OCI-LY7 (cell line): ENCODE measurements at regions not wholly inside any gene's neighbourhood (a gene's known extent, or its start where the extent isn't known, plus 50 kb on each side); places are given as distances from the start of the nearest gene placed in this dataset.
"Not testable (repeated sequence)": the region's sequence is repeated elsewhere in the genome, so short reads cannot be mapped to it uniquely, and the experiment has no call there.

ENCODE experiments used
- BruUV-seq: library from RNA; stranded (reverse); fragments of 400-500 nt; replicated peaks from 2 replicates; lab custom pipeline; 2021; lab: Mats Ljungman, UMichigan
- CTCF ChIA-PET: fragments of 300-600 bp; sonication (Branson Sonifier 250); formaldehyde crosslinking; loops from one replicate; lab custom pipeline; 2022; ENCODE audit warnings: antibody characterized with exemption; ENCODE audit not compliant: unreplicated experiment; lab: Charles Lee
- POLR2A ChIA-PET: fragments of 300-600 bp; sonication (Branson Sonifier 250); formaldehyde crosslinking; loops from one replicate; lab custom pipeline; 2022; ENCODE audit warnings: antibody characterized with exemption; lab: Charles Lee
- DNase-seq: peaks from one replicate; pipeline ENCODE4 v3.0.0-alpha.2; 2015; ENCODE audit warnings: low spot score
- H2AFZ ChIP-seq: fragments of 200-600 bp; sonication (generic), shearing (Covaris generic); 2 replicates; pipeline ENCODE4 v1.6.1; 2014; ENCODE audit warnings: mild to moderate bottlenecking, antibody characterized with exemption, low read length, moderate library complexity
- H3K27ac ChIP-seq: fragments of 200-600 bp; sonication (generic); 2 replicates; pipeline ENCODE4 v1.5.1; 2014; ENCODE audit warnings: mixed run types, low read depth, mild to moderate bottlenecking, moderate library complexity, low read length, inconsistent platforms; ENCODE audit not compliant: poor library complexity, severe bottlenecking
- H3K36me3 ChIP-seq: fragments of 200-600 bp; sonication (generic); 2 replicates; pipeline ENCODE4 v1.6.1; 2014; ENCODE audit warnings: mild to moderate bottlenecking, antibody characterized with exemption, low read length, moderate library complexity, mixed read lengths; ENCODE audit not compliant: insufficient read depth
- H3K4me1 ChIP-seq: fragments of 200-600 bp; sonication (generic); 2 replicates; pipeline ENCODE4 v1.5.1; 2014; ENCODE audit warnings: mild to moderate bottlenecking, low read length; ENCODE audit not compliant: insufficient read depth, poor library complexity, severe bottlenecking
- H3K4me2 ChIP-seq: fragments of 200-600 bp; sonication (generic); 2 replicates; pipeline ENCODE4 v1.6.1; 2014; ENCODE audit warnings: mild to moderate bottlenecking, low read length
- H3K4me3 ChIP-seq: fragments of 200-600 bp; sonication (generic); 2 replicates; pipeline ENCODE4 v1.5.1; 2014; ENCODE audit warnings: mild to moderate bottlenecking, low read depth, low read length; ENCODE audit not compliant: poor library complexity, severe bottlenecking
- H3K79me2 ChIP-seq: fragments of 200-600 bp; sonication (generic); 2 replicates; pipeline ENCODE4 v1.6.1; 2016; ENCODE audit warnings: low read depth, mild to moderate bottlenecking, low read length, moderate library complexity, mixed read lengths; ENCODE audit not compliant: insufficient read depth
- H3K9me2 ChIP-seq: fragments of 200-600 bp; sonication (generic); 2 replicates; pipeline ENCODE4 v1.6.1; 2016; ENCODE audit warnings: mild to moderate bottlenecking, low read length, mixed read lengths; ENCODE audit not compliant: insufficient read depth
- H3K9me3 ChIP-seq: fragments of 200-600 bp; sonication (generic); 2 replicates; pipeline ENCODE4 v1.6.1; 2014; ENCODE audit warnings: mild to moderate bottlenecking, mixed run types, low read length, mixed read lengths
- H4K20me1 ChIP-seq: fragments of 200-600 bp; sonication (generic); 2 replicates; pipeline ENCODE4 v1.6.1; 2014; ENCODE audit warnings: mild to moderate bottlenecking, antibody characterized with exemption, low read length, moderate library complexity, mixed read lengths; ENCODE audit not compliant: insufficient read depth
- intact Hi-C: fragments of 100-400 bp; cut with micrococcal nuclease; formaldehyde crosslinking; loops from one replicate; pipeline ENCODE4 v1.10.0; 2022; ENCODE audit not compliant: unreplicated experiment

- POLR2A ChIA-PET = not testable (repeated sequence)
Observed at GRCh38 chr2:87364379-87364778, 342.7 kb upstream of the PLGLB1 start.

GRCh38 chr2:87365038-87365437, 343.4 kb upstream of the PLGLB1 start:
- H3K9me2 ChIP-seq, H4K20me1 ChIP-seq, H3K36me3 ChIP-seq, H3K79me2 ChIP-seq, intact Hi-C loops, BruUV-seq, H3K4me1 ChIP-seq, H3K27ac ChIP-seq, H3K4me3 ChIP-seq, H3K9me3 ChIP-seq, POLR2A ChIA-PET, H3K4me2 ChIP-seq, H2AFZ ChIP-seq, DNase-seq, CTCF ChIA-PET: not testable (repeated sequence)

More at GRCh38 chr2:87364379-87364778, 342.7 kb upstream of the PLGLB1 start:
- intact Hi-C loops, H3K36me3 ChIP-seq, H3K9me3 ChIP-seq, CTCF ChIA-PET, H2AFZ ChIP-seq, H3K4me3 ChIP-seq, BruUV-seq, H3K79me2 ChIP-seq, DNase-seq, H3K4me1 ChIP-seq, H3K9me2 ChIP-seq, H4K20me1 ChIP-seq, H3K4me2 ChIP-seq, H3K27ac ChIP-seq: not testable (repeated sequence)

- H3K4me2 ChIP-seq, H2AFZ ChIP-seq, H3K27ac ChIP-seq, POLR2A ChIA-PET, H4K20me1 ChIP-seq, H3K9me3 ChIP-seq, BruUV-seq, DNase-seq, intact Hi-C loops, CTCF ChIA-PET, H3K36me3 ChIP-seq, H3K4me1 ChIP-seq, H3K9me2 ChIP-seq, H3K4me3 ChIP-seq, H3K79me2 ChIP-seq: not testable (repeated sequence)
Observed at GRCh38 chr2:87386063-87386560, 361.8 kb upstream of the PLGLB2 start.

- H3K4me1 ChIP-seq, DNase-seq, POLR2A ChIA-PET, intact Hi-C loops, H3K79me2 ChIP-seq, H3K4me3 ChIP-seq, H3K27ac ChIP-seq, CTCF ChIA-PET, H3K9me3 ChIP-seq, H3K36me3 ChIP-seq, H3K4me2 ChIP-seq, H2AFZ ChIP-seq, BruUV-seq, H3K9me2 ChIP-seq, H4K20me1 ChIP-seq: not testable (repeated sequence)
Observed at GRCh38 chr2:87395784-87396183, 352.1 kb upstream of the PLGLB2 start.

GRCh38 chr2:87396551-87397265, 351.2 kb upstream of the PLGLB2 start:
- H3K27ac ChIP-seq, H3K4me3 ChIP-seq, intact Hi-C loops, H3K79me2 ChIP-seq, H2AFZ ChIP-seq, H3K36me3 ChIP-seq, DNase-seq, BruUV-seq, H3K9me2 ChIP-seq, CTCF ChIA-PET, POLR2A ChIA-PET, H3K4me1 ChIP-seq, H4K20me1 ChIP-seq, H3K9me3 ChIP-seq, H3K4me2 ChIP-seq: not testable (repeated sequence)

GRCh38 chr2:87397276-87398065, 350.4 kb upstream of the PLGLB2 start:
- DNase-seq, intact Hi-C loops, CTCF ChIA-PET: not testable (repeated sequence)

More at GRCh38 chr2:87397276-87398065, 350.4 kb upstream of the PLGLB2 start:
- H3K9me2 ChIP-seq, H4K20me1 ChIP-seq, H3K36me3 ChIP-seq, POLR2A ChIA-PET, H3K4me2 ChIP-seq, H3K4me1 ChIP-seq, BruUV-seq, H3K79me2 ChIP-seq, H3K9me3 ChIP-seq, H3K27ac ChIP-seq, H2AFZ ChIP-seq, H3K4me3 ChIP-seq: not testable (repeated sequence)
